ENCODE measurements at regions not wholly inside any gene's neighbourhood (a gene's known extent, or its start where the extent isn't known, plus 50 kb on each side); places are given as distances from the start of the nearest gene placed in this dataset.

DNA sequence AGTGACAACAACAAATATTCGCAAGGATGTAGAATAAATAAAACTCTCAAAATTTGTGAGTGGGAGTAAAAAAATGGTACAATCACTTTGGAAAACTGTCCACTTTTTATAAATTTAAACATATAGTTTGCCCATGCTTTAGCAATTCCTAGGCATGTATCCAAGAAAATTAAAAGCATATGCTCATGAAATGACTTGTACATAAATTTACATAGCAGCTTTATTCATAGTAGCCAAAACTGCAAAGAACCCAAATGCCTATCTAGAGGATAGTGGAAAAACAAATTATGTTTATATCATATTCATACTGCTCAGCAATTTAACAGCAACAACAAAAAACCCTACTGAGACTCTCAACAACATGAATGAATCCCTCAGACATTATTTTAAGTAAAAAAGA is 363.6 kb upstream of the CCDC54 start:
- no peak for TF ChIP-seq POLR2A (IDR thresholded peaks at IDR 0.05; ENCODE audit: low read depth, low read length)
- DNase-seq (ENCODE audit: insufficient read length, low spot score), result no peak
- no peak for FAIRE-seq

DNA sequence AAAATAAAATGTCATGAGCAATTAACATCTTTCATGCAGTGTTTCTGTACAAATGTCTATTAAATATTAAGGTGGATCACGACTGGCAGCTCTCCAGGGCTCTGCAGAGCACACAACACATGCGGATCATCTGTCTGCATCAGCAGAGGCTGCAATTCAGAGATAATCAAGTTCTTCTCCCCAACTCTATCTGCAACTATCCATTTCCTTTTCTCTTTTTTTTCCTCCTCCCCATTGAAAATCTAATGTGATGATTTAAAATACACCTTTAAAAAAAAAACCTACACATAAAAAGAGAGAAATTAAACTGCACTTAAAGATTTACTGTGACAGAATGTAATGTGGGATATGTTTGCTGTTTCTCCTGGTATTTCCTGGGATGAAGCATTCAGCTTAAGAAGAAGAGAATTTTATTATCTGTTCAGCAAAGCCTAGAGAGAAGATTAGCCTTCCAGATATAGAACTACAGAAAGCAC is 352.6 kb upstream of the CCDC54 start:
- no peak for TF ChIP-seq POLR2A (IDR thresholded peaks at IDR 0.05; ENCODE audit: low read depth, low read length)
- FAIRE-seq (no peak), DNase-seq (ENCODE audit: insufficient read length, low spot score) (no peak)

DNA sequence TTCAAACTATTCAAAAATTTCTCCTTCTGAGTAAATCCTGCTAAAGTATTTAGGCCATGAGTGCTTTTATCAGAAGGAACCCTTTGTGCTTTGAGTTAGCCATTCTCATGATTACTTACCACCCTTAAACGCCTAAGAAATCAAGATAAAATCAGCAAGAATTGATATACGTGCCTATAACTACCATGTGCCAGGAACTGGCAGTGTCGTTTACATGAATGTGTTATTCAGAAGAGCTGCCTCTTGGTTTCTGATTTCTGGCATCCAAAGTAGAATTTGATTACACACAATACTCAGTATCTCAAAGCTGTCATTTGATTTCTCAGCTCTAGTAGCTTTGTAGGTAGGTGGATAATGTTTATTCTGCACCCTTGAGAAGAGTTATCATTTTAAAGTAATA is 351.3 kb upstream of the CCDC54 start:
- DNase-seq (ENCODE audit: insufficient read length, low spot score) (no peak), FAIRE-seq (peak; percentile 38)
- TF ChIP-seq POLR2A (IDR thresholded peaks at IDR 0.05; ENCODE audit: low read depth, low read length), result no peak

DNA sequence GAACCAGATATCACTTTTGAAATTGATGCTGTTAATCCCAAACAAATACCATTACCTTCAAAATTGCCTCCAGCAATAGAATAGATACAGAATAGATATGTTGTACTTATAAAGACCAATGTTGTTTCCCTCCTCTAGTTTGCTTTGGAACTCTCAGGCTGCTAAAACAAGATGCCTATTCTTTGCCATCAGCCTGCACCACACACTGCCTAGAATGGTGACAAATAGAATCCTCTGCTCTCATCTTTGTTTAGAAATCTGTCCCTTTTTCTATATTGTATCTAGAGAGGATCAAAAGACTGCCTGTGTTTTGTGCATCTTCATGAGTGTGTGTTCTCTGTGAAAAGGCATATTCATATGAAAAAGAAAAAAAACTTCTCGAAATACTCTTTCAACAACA is 349.2 kb upstream of the CCDC54 start:
- FAIRE-seq (no peak), DNase-seq (ENCODE audit: insufficient read length, low spot score) (no peak)
- TF ChIP-seq POLR2A (IDR thresholded peaks at IDR 0.05; ENCODE audit: low read depth, low read length), result no peak

DNA sequence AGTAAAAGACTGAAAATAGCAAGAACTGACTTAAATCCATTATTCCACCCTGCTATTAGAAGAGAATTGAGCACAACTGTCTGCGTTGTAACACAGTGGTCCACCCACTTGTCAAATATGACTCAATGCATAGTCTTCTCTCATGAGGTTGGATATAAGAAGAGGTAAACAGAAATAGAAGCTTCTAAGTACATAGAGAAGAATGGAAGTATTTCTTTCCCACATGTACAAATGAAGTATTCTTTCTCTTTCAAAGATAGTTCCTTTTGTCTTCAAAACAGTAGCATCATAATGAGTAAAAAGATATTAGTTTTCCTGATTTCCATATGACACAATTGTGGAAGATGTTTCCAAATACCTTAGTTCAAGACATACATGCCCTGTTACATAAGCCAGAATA is 348.6 kb upstream of the CCDC54 start:
- FAIRE-seq (no peak), DNase-seq (ENCODE audit: insufficient read length, low spot score) (no peak)
- no peak for TF ChIP-seq POLR2A (IDR thresholded peaks at IDR 0.05; ENCODE audit: low read depth, low read length)

DNA sequence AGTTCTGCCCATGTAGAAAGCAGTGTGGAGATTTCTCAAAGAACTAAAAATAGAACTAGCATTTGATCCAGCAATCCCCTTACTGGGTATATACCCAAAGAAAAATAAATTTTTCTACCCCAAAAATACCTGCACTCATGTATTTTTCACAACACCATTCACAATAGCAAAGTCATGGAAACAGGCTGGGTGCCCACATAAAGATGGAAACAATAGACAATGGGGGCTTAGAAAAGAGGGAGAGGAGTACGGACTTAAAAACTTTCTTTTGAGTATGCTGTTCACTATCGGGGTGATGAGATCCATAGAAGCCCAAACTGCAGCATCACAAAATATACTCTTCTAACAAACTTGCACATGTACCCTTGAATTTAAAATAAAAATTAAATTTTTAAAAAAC is 345.1 kb upstream of the CCDC54 start:
- TF ChIP-seq POLR2A (IDR thresholded peaks at IDR 0.05; ENCODE audit: low read depth, low read length), result no peak
- DNase-seq (ENCODE audit: insufficient read length, low spot score) (no peak), FAIRE-seq (no peak)

DNA sequence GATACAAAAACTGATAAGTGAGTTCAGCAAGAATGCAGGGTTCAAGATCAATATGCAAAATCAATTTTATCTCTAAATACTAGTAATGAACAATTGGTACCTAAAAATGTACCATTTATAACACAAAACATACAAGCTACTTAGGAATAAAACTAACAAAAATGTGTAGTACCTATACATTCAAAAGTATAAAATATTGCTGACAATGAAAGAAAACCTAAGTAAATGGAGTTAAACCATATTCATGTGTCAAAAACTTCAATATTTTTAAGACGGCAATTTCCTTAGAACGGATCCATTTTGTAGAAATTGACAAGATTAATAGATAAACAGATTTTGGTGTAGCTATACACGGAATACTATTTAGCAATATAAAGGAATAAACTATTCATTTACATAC is 343.1 kb upstream of the CCDC54 start:
- DNase-seq (ENCODE audit: insufficient read length, low spot score) (no peak), FAIRE-seq (no peak)
- no peak for TF ChIP-seq POLR2A (IDR thresholded peaks at IDR 0.05; ENCODE audit: low read depth, low read length)

DNA sequence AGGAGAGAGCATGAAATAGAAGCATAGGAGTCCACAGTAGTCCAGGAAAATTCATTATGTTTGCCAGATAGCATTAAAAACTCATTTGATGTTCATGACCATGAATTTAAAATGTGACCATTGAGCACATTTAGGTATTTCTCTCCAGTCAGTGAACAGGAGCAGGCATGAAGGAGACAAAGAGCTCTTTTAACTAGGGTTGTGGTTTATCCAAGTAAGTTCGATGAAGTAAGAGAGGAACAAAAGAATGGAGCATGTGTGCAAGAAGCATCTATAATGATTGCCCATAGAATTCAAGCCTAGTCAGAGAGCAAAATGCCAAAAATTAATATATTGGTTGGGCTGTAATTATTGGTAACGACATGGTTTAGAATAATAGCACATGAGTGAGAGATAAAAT is 342.1 kb upstream of the CCDC54 start:
- FAIRE-seq (no peak), DNase-seq (ENCODE audit: insufficient read length, low spot score) (no peak)
- no peak for TF ChIP-seq POLR2A (IDR thresholded peaks at IDR 0.05; ENCODE audit: low read depth, low read length)

DNA sequence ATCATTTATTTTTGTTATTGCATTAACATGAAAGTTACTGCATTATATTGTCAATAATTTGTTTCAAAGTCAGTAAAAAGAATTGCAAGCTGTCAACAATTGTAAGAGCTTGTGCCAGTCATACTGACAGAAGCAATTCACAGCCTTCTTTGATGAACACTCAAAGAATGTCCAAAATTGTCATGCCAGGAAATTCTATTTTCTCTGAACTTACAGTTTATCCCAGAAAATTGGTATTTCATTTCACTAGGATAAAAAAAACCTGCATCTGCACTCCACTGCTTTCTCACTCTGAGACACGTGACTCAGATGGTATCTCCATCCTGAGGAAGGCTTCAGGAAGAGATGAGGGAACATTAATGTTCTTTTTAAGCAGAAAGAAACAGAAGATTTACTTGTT is 332.6 kb upstream of the CCDC54 start:
- TF ChIP-seq POLR2A (IDR thresholded peaks at IDR 0.05; ENCODE audit: low read depth, low read length), result no peak
- DNase-seq (ENCODE audit: insufficient read length, low spot score) (no peak), FAIRE-seq (no peak)

DNA sequence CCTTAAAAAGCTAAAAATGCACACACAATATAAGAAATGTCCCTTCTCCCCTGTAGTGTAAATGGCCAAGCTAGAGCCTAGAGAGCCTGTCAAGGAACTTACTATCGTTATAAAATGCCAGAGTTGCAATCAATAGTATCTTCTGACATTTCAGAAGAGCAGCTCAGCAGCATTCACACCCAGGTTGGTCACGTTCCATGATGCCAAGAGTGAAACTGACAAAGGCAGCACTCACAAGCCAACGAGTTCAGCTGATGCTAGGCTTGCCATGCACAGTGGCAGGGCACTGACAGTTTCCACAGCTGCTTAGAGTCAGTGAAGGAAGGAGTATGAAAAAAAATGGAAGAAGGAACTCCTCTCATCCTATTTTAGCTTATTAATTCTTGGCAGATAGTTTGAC is 331.4 kb upstream of the CCDC54 start:
- DNase-seq (ENCODE audit: insufficient read length, low spot score), result no peak
- TF ChIP-seq POLR2A (IDR thresholded peaks at IDR 0.05; ENCODE audit: low read depth, low read length), result no peak
- FAIRE-seq, result no peak

DNA sequence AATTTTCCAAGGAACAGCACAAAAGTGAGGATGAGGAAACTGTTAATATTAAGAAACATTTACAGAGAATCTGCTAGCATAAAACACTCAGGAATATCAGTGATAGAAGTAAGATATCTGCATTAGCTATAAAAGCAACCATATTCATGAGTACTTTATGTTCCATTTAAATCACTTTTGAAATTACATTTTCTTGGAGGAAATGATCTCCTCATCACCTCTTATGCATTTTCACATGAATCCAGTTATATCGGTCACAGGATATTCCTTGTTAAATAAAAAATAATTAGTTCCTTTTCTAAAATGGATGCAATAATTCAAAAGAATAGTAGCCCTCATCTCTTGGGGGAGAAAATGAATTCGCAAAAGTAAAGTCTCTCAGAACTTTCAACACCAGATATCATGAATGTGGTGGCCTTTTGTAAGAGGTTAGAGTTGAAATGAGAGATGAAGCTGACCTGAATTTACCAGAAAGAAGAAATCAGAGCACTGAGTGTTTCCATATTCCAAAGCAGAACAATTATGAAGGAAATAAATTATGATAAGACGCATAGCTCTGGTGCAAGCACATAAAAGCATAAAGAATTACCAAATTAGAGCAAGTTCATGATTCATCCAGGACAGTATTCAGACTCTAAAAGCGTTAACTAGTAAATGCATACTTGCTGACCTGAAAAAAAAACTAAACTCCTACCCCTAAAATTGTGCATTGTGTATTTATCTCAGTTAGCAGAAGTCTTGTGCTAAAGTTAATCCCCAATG is 321.9 kb upstream of the CCDC54 start:
- FAIRE-seq (no peak), DNase-seq (ENCODE audit: insufficient read length, low spot score) (no peak)
- TF ChIP-seq POLR2A (IDR thresholded peaks at IDR 0.05; ENCODE audit: low read depth, low read length), result no peak

DNA sequence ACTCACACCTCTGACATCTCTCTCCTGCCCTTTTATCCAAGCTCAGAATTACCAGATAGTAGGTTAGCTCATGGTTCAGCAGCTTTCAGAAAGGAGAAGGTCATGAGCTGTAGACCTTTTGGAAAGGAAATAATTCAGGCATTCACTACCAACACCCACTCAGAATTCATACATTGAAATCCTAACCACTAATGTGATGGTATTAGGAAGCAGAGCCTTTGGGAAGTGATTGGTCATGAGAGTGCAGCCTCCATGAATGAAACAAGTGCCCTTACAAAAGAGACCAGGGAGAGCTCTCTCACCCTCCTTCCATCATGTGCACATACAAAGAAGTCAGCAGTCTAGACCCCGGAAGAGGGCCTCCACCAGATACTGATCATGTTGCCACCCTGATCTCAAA is 315.8 kb upstream of the CCDC54 start:
- no peak for FAIRE-seq
- no peak for DNase-seq (ENCODE audit: insufficient read length, low spot score)
- no peak for TF ChIP-seq POLR2A (IDR thresholded peaks at IDR 0.05; ENCODE audit: low read depth, low read length)

DNA sequence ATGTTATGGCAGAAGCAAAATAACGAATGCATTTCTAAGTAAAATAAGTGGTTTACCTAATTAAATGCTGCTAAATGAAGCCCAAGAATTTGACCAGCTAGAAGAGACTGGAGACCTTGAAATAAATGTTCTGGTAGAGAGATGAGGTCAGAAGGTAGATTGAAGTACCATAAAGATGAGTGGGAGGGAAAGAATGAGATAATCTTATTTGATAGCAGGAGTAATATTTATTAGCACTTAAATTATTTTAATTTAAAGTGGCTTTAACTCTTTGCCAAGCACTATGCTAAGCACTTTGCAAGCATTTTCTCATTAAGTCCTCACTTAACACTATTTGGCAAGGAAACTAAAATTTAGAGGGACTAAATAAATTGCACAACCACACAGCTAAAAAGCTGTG is 314.9 kb upstream of the CCDC54 start:
- no peak for TF ChIP-seq POLR2A (IDR thresholded peaks at IDR 0.05; ENCODE audit: low read depth, low read length)
- no peak for DNase-seq (ENCODE audit: insufficient read length, low spot score)
- FAIRE-seq, result no peak

DNA sequence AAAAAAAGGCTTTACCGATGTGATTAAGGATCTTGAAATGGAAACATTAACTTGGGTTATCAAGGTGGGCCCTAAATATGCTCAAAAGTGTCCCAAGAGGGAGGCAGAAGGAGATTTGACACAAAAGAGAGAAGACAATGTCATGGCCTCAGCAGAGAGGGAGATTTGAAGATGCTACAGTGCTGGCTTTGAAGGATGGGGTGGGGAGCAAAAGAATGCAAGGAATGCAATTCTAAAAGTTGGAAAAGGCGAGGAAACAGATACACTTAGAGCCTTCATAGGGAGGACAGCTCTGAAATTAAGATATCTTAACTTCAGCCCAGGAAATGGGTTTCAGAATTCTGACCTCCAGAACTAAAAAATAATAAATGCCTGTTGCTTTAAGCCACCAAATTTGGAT is 314.5 kb upstream of the CCDC54 start:
- DNase-seq (ENCODE audit: insufficient read length, low spot score) (no peak), FAIRE-seq (no peak)
- TF ChIP-seq POLR2A (IDR thresholded peaks at IDR 0.05; ENCODE audit: low read depth, low read length), result no peak

DNA sequence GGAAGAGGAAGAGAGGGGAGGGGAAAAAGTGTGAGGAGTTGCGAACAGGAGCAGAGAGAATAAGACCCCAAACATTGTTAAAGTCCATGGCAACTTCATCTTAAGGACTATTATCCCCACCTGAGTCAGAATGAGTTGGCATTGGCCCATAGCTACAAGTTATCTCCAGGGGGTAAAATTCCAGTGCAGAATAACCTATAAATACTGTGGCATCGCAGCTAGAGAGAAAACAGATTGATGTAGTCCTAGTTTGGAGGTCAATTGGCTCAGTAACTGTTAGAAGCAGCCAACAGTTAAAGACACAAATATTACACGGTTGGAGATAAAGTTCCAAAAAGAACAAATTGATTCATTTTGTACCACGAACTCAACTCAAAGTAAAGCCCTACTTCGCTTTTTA is 313.9 kb upstream of the CCDC54 start:
- FAIRE-seq, result no peak
- no peak for TF ChIP-seq POLR2A (IDR thresholded peaks at IDR 0.05; ENCODE audit: low read depth, low read length)
- DNase-seq (ENCODE audit: insufficient read length, low spot score), result peak; percentile 6
